AG04450 (cell line): ENCODE measurements at regions not wholly inside any gene's neighbourhood (a gene's known extent, or its start where the extent isn't known, plus 50 kb on each side); places are given as distances from the start of the nearest gene placed in this dataset.

ENCODE experiments used
- CTCF ChIA-PET: fragments of 300-600, 350-600 bp; formaldehyde crosslinking; extraction: SDS; loops from one replicate; lab custom pipeline; 2022; ENCODE audit warnings: antibody characterized with exemption, inconsistent platforms; lab: Charles Lee
- POLR2A ChIA-PET: fragments of 350-600 bp; formaldehyde crosslinking; extraction: SDS; loops from one replicate; lab custom pipeline; 2021; ENCODE audit warnings: antibody characterized with exemption, inconsistent platforms; lab: Yijun Ruan, JAX
- DNase-seq: peaks from one replicate; pipeline ENCODE4 v3.0.0-alpha.2; 2011; ENCODE audit warnings: low read depth, low spot score
- H3K27ac ChIP-seq: one replicate; pipeline ENCODE4 v1.5.1; 2012; ENCODE audit warnings: low read depth, low read length, control low read depth
- H3K27me3 ChIP-seq: one replicate; pipeline ENCODE4 v1.6.0; 2012; ENCODE audit warnings: low read length; ENCODE audit not compliant: control insufficient read depth, insufficient read depth
- H3K4me3 ChIP-seq: 2 replicates; pipeline ENCODE4 v1.5.1; 2011; ENCODE audit warnings: mild to moderate bottlenecking, low read depth, low read length, control low read depth
- H3K9me3 ChIP-seq: 2 replicates; pipeline ENCODE4 v1.5.1; 2012; ENCODE audit warnings: low read length; ENCODE audit not compliant: control insufficient read depth, insufficient read depth
- CTCF ChIP-seq: IDR thresholded peaks from 2 replicates; pipeline ENCODE4 v1.5.1; 2011; ENCODE audit warnings: low read depth, low read length, control low read depth, inconsistent platforms

- Histone ChIP-seq H3K27ac (no peak overlapping the region), H3K9me3 (peaks cover 44% of the 10 kb centered on the region; the same call in 1 of the 2 replicates), H3K27me3 (no peaks in the 10 kb centered on the region), H3K4me3 (no peak overlapping the region)
- CTCF ChIA-PET, result no interaction called here
- TF ChIP-seq CTCF, result no peak
- no peak for DNase-seq
- POLR2A ChIA-PET, result no interaction called here
Measured at GRCh38 chr2:239502430-239503186, 101.8 kb upstream of the HDAC4 start.

- ChIA-PET POLR2A (no interaction called here), CTCF (no interaction called here)
- Histone ChIP-seq H3K9me3 (peaks cover 46% of the 10 kb centered on the region; the same call in 1 of the 2 replicates), H3K27me3 (no peaks in the 10 kb centered on the region), H3K27ac (no peak overlapping the region), H3K4me3 (no peak overlapping the region)
- no peak for TF ChIP-seq CTCF
- DNase-seq, result no peak
Measured at GRCh38 chr2:239500574-239501550, 100.0 kb upstream of the HDAC4 start.

GRCh38 chr2:239499726-239500573 is 99.1 kb upstream of the HDAC4 start:
- Histone ChIP-seq H3K27me3 (no peaks in the 10 kb centered on the region), H3K27ac (no peak overlapping the region), H3K9me3 (peaks cover 40% of the 10 kb centered on the region; the same call in 1 of the 2 replicates), H3K4me3 (no peak overlapping the region)
- no peak for DNase-seq
- TF ChIP-seq CTCF, result no peak
- POLR2A ChIA-PET, result no interaction called here
- CTCF ChIA-PET, result no interaction called here

DNA sequence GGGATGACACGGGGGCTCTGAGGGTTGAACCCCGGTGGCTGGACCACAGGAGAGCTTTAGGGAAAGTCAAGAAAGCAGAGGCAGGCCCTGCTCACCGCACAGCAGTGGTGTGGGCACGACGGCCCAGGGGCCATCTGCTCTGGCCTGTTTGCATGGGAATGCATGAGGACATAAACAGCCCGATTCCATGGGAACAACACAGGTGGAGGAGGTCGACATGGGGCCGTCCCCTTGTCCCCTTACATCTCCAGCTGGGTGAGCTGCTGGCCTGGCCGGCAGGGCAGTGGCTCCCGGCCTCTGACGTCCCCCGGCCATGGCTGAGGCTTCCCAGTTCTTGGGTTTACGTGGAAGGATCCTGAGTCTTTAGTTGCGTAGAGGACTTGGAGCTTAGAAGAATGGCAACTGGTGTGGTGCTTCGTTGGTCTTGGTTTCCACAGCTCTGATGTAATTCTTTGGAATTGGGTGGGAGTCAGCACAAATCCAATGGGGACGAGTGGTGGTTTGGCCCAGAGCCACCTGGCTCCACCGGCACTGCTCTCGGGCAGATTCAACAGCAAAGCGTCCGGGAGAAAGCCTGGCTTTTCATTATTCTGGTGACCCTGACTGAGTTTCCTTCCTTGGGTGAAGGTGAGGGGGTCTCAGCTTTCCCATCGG is 98.3 kb upstream of the HDAC4 start:
- no peak overlapping the region for H3K4me3 ChIP-seq
- ChIA-PET POLR2A (no interaction called here), CTCF (no interaction called here)
- no peak overlapping the region for H3K27ac ChIP-seq
- peaks cover 36% of the 10 kb centered on the region; the same call in 1 of the 2 replicates for H3K9me3 ChIP-seq
- no peak for TF ChIP-seq CTCF
- DNase-seq, result no peak
- H3K27me3 ChIP-seq, result no peaks in the 10 kb centered on the region
